K562 (cell line): ENCODE measurements at regions not wholly inside any gene's neighbourhood (a gene's known extent, or its start where the extent isn't known, plus 50 kb on each side); places are given as distances from the start of the nearest gene placed in this dataset.

Source experiments
- CEBPB ChIP-seq: fragments of 450-650 bp; IDR thresholded peaks from 2 replicates; pipeline ENCODE4 v1.6.1; 2016; ENCODE audit warnings: missing genetic modification characterization, missing compliant biosample characterization
- CREM ChIP-seq: IDR thresholded peaks from 2 replicates; pipeline ENCODE4 v1.6.1; 2014; ENCODE audit warnings: antibody characterized with exemption, low read depth
- IFI16 ChIP-seq: fragments of 250-450 bp; sonication (Bioruptor Pico); IDR thresholded peaks from 2 replicates; pipeline ENCODE4 v2.1.2; 2022; ENCODE audit warnings: mild to moderate bottlenecking, inconsistent platforms
- MAZ ChIP-seq, 2 experiments: fragments of 450-650 bp in 1 of 2; sonication (generic) in 1 of 2; formaldehyde crosslinking; IDR thresholded peaks in 1 of 2; conservative IDR thresholded peaks in 1 of 2; 2 replicates each; pipeline versions ENCODE4 v1.4.0 to v1.5.0; 2020; ENCODE audit warnings: mild to moderate bottlenecking in 1 of 2, missing genetic modification reagents in 1 of 2
- NONO ChIP-seq, 2 experiments: fragments of 200-400 bp in 1 of 2; fragments of 450-650 bp in 1 of 2; formaldehyde crosslinking in 1 of 2; IDR thresholded peaks; 2 replicates each; pipeline ENCODE4 v1.6.1; 2017; ENCODE audit warnings: low read depth in 2 of 2, mild to moderate bottlenecking in 2 of 2, moderate library complexity in 2 of 2, low read length in 1 of 2
- PRPF4 ChIP-seq: fragments of 200-400 bp; formaldehyde crosslinking; IDR thresholded peaks from one replicate; pipeline ENCODE4 v1.6.1; 2017; ENCODE audit warnings: low read length, low read depth, mild to moderate bottlenecking; ENCODE audit not compliant: insufficient read depth, poor library complexity, severe bottlenecking
- RBM22 ChIP-seq: fragments of 200-400 bp; formaldehyde crosslinking; IDR thresholded peaks from 2 replicates; pipeline ENCODE4 v1.6.1; 2018; ENCODE audit warnings: low read length, low read depth; ENCODE audit not compliant: poor library complexity, severe bottlenecking
- RBM39 ChIP-seq: fragments of 200-400 bp; formaldehyde crosslinking; optimal IDR thresholded peaks from 2 replicates; pipeline ENCODE3; 2018; ENCODE audit warnings: low read depth, low read length
- ZBTB8A ChIP-seq: fragments of 450-650 bp; IDR thresholded peaks from 2 replicates; pipeline ENCODE4 v1.6.1; 2018; ENCODE audit warnings: mild to moderate bottlenecking, moderate library complexity; ENCODE audit not compliant: partially characterized antibody
- ZNF583 ChIP-seq: fragments of 250-450 bp; sonication (Bioruptor Pico); IDR thresholded peaks from 2 replicates; pipeline ENCODE4 v1.4.0; 2020
- TF ChIP-seq, protein P1 (sequence below), 3 experiments: IDR thresholded peaks in 2 of 3; conservative IDR thresholded peaks in 1 of 3; 2 replicates each; pipeline ENCODE4 v1.5.1; 2011 to 2012; ENCODE audit warnings: low read length in 3 of 3, mild to moderate bottlenecking in 3 of 3, control low read depth in 2 of 3, improper control_type of control experiment in 1 of 3, inconsistent platforms in 1 of 3, low read depth in 1 of 3, mixed read lengths in 1 of 3, moderate library complexity in 1 of 3; ENCODE audit not compliant: insufficient read depth in 2 of 3
- TF ChIP-seq, protein P2 (sequence below): sonication (generic); formaldehyde crosslinking; IDR thresholded peaks from 2 replicates; pipeline ENCODE4 v1.5.0; 2020; ENCODE audit warnings: missing genetic modification reagents
- TF ChIP-seq, protein P3 (sequence below): fragments of 450-650 bp; IDR thresholded peaks from 2 replicates; pipeline ENCODE4 v1.6.1; 2018; ENCODE audit not compliant: partially characterized antibody

DNA sequence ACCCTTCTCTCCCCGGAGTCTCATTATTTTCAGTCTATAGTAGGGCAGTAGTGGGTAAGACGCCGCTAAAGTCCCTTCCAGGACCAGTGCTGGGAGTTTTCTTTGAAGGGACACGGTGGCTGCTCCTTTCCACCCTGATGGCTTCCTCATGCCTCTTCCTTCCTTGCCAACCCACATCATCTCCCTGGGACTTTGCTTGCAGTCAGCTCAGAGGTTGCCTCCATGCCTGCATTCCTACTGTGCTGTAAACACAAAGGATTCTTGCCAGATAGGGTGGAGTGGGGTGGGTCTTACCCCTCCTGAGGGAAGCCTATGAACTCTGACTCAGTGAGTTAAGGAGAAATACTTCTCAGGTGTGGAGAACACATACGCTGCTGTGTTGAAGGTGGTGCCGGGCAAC lies 59.9 kb upstream of the IGFBP3 start:
- TF ChIP-seq NONO (IDR thresholded peaks at IDR 0.05; ENCODE audit: low read depth in 2 of 2, low read length in 1 of 2) (no peak), ZBTB8A (no peak), RBM39 (no peak), CREM (no peak), PRPF4 (no peak), ZNF583 (CRISPR knock-in tag) (no peak), RBM22 (no peak), CEBPB (no peak), IFI16 (CRISPR knock-in tag) (no peak), MAZ (CRISPR knock-in tag; conservative IDR thresholded peaks at IDR 0.05 in 1 of 2, IDR thresholded peaks at IDR 0.05 in 1 of 2) (no peak)
- TF ChIP-seq, protein P1, sequence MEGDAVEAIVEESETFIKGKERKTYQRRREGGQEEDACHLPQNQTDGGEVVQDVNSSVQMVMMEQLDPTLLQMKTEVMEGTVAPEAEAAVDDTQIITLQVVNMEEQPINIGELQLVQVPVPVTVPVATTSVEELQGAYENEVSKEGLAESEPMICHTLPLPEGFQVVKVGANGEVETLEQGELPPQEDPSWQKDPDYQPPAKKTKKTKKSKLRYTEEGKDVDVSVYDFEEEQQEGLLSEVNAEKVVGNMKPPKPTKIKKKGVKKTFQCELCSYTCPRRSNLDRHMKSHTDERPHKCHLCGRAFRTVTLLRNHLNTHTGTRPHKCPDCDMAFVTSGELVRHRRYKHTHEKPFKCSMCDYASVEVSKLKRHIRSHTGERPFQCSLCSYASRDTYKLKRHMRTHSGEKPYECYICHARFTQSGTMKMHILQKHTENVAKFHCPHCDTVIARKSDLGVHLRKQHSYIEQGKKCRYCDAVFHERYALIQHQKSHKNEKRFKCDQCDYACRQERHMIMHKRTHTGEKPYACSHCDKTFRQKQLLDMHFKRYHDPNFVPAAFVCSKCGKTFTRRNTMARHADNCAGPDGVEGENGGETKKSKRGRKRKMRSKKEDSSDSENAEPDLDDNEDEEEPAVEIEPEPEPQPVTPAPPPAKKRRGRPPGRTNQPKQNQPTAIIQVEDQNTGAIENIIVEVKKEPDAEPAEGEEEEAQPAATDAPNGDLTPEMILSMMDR (IDR thresholded peaks at IDR 0.05 in 2 of 3, conservative IDR thresholded peaks at IDR 0.05 in 1 of 3; ENCODE audit: insufficient read depth in 2 of 3, low read depth in 1 of 3, low read length in 3 of 3) = no peak
- TF ChIP-seq, protein P2, sequence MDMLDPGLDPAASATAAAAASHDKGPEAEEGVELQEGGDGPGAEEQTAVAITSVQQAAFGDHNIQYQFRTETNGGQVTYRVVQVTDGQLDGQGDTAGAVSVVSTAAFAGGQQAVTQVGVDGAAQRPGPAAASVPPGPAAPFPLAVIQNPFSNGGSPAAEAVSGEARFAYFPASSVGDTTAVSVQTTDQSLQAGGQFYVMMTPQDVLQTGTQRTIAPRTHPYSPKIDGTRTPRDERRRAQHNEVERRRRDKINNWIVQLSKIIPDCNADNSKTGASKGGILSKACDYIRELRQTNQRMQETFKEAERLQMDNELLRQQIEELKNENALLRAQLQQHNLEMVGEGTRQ (CRISPR knock-in tag) = no peak
- TF ChIP-seq, protein P3, sequence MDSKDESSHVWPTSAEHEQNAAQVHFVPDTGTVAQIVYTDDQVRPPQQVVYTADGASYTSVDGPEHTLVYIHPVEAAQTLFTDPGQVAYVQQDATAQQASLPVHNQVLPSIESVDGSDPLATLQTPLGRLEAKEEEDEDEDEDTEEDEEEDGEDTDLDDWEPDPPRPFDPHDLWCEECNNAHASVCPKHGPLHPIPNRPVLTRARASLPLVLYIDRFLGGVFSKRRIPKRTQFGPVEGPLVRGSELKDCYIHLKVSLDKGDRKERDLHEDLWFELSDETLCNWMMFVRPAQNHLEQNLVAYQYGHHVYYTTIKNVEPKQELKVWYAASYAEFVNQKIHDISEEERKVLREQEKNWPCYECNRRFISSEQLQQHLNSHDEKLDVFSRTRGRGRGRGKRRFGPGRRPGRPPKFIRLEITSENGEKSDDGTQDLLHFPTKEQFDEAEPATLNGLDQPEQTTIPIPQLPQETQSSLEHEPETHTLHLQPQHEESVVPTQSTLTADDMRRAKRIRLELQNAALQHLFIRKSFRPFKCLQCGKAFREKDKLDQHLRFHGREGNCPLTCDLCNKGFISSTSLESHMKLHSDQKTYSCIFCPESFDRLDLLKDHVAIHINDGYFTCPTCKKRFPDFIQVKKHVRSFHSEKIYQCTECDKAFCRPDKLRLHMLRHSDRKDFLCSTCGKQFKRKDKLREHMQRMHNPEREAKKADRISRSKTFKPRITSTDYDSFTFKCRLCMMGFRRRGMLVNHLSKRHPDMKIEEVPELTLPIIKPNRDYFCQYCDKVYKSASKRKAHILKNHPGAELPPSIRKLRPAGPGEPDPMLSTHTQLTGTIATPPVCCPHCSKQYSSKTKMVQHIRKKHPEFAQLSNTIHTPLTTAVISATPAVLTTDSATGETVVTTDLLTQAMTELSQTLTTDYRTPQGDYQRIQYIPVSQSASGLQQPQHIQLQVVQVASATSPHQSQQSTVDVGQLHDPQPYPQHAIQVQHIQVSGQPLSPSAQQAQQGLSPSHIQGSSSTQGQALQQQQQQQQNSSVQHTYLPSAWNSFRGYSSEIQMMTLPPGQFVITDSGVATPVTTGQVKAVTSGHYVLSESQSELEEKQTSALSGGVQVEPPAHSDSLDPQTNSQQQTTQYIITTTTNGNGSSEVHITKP = no peak
